ENCODE measurements at regions not wholly inside any gene's neighbourhood (a gene's known extent, or its start where the extent isn't known, plus 50 kb on each side); places are given as distances from the start of the nearest gene placed in this dataset.

GRCh38 chr3:13193320-13194284 is 120.4 kb upstream of the IQSEC1 start:
- H3K4me3 ChIP-seq (ENCODE audit: low read depth, low read length): no peak overlapping the region
- no peak for TF ChIP-seq CTCF (IDR thresholded peaks at IDR 0.05; ENCODE audit: insufficient read depth, low read length, missing control alignments)
- ChIA-PET CTCF (interaction anchor here (1.2 to 1.5 kb wide), 2 partner anchors 9 to 25 kb away, joined by 3 read pairs; no protein-coding TSS in a partner anchor), POLR2A (no interaction called here)
- no peak for DNase-seq (ENCODE audit: low read depth, low spot score)

GRCh38 chr3:13192471-13193213 is 119.4 kb upstream of the IQSEC1 start:
- no peak overlapping the region for H3K4me3 ChIP-seq (ENCODE audit: low read depth, low read length)
- TF ChIP-seq CTCF (IDR thresholded peaks at IDR 0.05; ENCODE audit: insufficient read depth, low read length, missing control alignments): peak; percentile 52
- POLR2A ChIA-PET: no interaction called here
- CTCF ChIA-PET: interaction anchor here (1.2 to 1.5 kb wide), 2 partner anchors 9 to 26 kb away, joined by 3 read pairs; no protein-coding TSS in a partner anchor
- no peak for DNase-seq (ENCODE audit: low read depth, low spot score)

DNA sequence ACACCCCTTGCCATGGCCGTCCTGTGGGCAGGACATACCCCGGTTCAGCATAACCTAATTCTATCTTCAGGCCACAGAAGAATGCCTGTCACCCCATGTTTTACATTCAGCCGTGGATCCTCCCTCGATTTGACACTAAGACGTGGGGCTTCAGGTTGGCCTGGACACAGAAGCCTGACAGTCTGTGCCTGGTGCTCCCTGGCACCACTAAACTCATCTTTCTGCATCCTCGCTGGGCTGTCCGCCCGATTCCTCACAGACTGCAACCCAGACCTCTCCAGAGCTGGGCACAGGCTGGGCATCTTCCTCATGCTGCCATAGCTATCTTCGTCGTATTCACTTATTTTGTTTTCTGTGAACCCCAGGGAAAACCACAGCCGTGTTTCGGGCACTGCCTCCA is 117.8 kb upstream of the IQSEC1 start:
- TF ChIP-seq CTCF (IDR thresholded peaks at IDR 0.05; ENCODE audit: insufficient read depth, low read length, missing control alignments): no peak
- ChIA-PET CTCF (no interaction called here), POLR2A (no interaction called here)
- no peak for DNase-seq (ENCODE audit: low read depth, low spot score)
- no peak overlapping the region for H3K4me3 ChIP-seq (ENCODE audit: low read depth, low read length)

GRCh38 chr3:13190378-13190765 is 117.1 kb upstream of the IQSEC1 start:
- ChIA-PET POLR2A (no interaction called here), CTCF (no interaction called here)
- TF ChIP-seq CTCF (IDR thresholded peaks at IDR 0.05; ENCODE audit: insufficient read depth, low read length, missing control alignments): no peak
- no peak for DNase-seq (ENCODE audit: low read depth, low spot score)
- no peak overlapping the region for H3K4me3 ChIP-seq (ENCODE audit: low read depth, low read length)

DNA sequence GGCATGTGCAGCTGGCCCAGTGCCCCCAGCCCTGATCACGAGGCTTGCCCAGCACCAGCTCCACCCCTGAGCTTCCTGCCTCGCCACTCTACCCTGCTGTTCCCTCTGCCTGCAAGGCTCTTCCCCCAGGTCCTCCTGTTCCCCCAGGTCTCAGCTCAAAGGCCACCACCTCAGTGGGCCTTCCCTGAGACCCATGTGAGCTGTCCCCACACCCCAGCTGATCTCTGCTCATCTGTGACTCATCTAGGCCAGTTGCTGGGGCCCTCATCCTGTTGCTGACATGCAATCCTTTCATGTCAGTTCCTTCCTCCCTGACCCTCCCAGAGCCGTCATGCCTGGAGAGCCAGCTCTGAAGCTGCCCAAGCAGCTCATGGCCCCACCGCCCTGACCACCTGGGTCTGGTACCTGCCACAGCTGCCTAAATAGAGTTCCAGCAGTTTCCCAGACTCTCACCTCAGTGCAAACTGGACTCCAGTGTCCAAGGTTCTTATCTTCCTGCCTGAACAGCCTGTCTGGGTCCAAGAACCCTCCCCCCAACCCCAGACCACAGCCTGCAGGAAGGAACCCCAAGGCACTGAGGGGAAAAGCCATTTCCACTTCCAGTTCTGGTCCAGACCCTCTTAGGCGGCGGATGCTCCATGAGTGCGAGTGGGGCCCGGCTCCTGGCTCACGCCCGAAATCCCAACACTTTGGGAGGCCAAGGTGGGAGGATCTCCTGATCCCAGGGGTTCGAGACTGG is 116.6 kb upstream of the IQSEC1 start:
- H3K4me3 ChIP-seq (ENCODE audit: low read depth, low read length): no peak overlapping the region
- DNase-seq (ENCODE audit: low read depth, low spot score): no peak
- TF ChIP-seq CTCF (IDR thresholded peaks at IDR 0.05; ENCODE audit: insufficient read depth, low read length, missing control alignments): no peak
- POLR2A ChIA-PET: no interaction called here
- CTCF ChIA-PET: no interaction called here
